ENCODE measurements at regions not wholly inside any gene's neighbourhood (a gene's known extent, or its start where the extent isn't known, plus 50 kb on each side); places are given as distances from the start of the nearest gene placed in this dataset.
A peak's percentile ranks its signal among the peaks of the same experiment; 100 is the strongest.

DNA sequence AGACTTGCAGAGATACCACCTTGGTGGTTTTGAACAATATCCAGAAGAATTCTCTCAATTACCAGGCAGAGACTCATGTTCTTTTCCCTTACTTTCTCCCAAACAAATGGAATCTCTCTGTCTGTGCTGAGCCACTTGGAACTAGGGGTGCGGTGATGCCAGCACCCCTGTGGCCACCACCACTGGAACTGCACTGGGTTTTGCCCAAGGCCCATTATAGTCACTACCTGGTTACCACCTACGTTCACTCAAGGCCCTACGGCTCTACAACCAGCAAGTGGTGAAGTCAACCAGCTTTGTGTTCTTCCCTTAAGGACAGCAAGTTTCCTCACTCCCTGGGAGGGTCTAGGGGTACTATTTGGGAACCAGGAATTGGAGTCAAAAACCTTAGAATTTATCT, 1183.7 kb downstream of the FSTL5 start:
- DNase-seq (ENCODE audit: low read depth, low spot score) = no peak
- in situ Hi-C loops (cut with HindIII; ENCODE audit: low pct_unique_long_range_greater_than_20kb, low sequenced_read_pairs) = no loop called here

DNA sequence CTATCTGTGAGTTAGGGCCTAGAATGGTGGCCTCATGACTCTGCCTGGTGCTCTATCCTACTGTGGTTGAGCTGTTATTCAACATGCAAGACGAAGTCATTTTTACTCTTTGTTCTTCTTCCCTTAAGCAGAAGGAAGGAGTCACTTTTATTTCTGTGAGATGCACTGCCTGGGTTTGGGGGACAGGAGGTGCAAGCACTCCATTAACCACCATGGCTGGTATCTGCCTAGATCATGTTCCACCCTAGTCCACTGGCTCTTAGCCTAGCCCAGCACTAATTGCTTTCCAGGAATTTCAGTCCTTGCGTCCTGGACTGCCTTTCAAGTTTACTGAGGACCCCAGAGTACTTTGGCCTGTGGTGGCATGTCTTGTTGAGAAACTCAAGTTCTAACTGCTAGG, 1182.7 kb downstream of the FSTL5 start:
- in situ Hi-C loops (cut with HindIII; ENCODE audit: low pct_unique_long_range_greater_than_20kb, low sequenced_read_pairs) = no loop called here
- no peak for DNase-seq (ENCODE audit: low read depth, low spot score)

DNA sequence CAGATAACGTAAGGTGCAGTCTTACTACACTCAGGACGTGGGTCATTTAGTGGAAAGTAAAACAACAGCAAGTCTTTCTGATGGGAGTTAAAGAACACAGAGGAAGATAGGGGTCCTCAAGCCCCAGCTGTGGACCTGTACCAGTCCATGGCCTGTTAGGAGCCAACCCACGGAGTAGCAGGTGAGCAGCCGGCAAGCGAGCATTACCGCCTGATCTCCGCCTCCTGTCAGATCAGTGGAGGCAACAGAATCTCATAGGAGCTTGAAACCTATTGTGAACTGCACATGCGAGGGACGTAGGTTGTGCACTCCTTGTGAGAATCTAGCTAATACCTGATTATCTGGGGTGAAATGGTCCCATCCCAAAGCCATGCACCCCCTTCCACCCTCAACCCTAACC, 1180.8 kb downstream of the FSTL5 start:
- in situ Hi-C loops (cut with HindIII; ENCODE audit: low pct_unique_long_range_greater_than_20kb, low sequenced_read_pairs) = no loop called here
- no peak for DNase-seq (ENCODE audit: low read depth, low spot score)

DNA sequence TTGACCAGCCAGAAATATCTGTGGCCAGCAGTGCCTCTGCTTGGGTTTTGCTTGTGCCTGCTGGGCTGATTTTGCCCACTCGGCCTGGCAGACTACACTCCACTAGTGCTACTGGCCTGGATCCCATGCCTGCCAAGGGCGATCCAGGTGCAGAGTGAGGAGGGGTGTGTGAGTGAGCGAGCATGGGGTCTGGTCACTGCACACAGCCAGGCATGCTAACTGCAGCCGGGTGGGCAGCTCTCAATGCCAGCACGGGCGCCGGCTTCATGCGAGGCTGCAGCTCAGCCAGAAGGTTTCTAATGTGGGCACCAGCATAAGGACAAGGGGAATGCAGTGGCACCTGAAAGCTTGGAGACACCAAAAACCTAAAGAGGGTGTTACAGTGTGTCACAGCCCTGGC, 1161.4 kb downstream of the FSTL5 start:
- no peak for DNase-seq (ENCODE audit: low read depth, low spot score)
- in situ Hi-C loops (cut with HindIII; ENCODE audit: low pct_unique_long_range_greater_than_20kb, low sequenced_read_pairs) = no loop called here

DNA sequence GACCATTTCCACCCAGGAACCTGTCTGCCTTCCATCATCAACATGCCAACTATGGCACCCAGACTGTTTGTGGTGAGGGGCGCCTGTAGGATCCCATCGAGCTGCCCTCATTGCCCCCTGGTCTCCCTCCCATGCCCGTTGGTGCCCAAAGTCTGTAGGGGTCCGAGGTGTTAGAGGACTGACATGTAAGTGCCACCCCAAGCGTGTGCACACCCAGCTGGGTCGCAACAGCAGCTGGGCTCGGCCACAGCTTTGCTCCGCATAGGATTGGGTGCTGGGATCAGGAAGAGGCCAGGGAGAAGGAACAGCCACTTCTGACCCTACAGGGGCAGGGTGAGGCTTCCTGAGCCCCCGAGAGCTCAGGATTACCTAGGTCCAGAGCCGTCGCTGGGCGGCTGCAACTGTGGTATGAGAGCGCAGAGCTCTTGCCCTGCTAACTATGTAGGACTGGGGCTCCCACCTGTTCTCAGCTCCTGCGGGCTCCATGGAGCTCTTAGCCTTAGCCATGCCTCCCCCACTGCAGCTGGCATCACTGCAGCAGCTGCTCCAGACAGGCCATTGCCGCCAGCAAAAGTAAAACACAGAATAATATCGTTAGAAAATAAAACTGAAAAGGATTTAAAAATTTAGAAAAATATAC, 1160.3 kb downstream of the FSTL5 start:
- no peak for DNase-seq (ENCODE audit: low read depth, low spot score)

DNA sequence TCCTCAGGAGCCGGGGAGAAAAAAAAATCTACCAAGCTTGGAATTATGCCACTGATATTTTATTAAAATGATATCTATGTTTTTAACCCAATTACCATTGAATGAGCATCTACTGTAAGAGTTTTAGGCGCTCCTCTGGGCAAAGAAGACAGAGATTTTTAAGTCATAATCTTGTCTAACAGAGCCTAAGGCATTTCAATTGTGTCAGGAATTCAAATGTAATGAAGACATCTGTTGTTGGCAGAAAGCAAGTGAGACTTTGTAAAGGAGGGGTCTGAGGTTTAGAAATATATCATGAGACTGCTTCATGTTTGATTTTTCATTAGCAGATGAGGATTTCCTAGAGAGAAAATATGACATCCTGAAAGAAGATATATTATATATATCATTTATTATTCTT, 1158.1 kb downstream of the FSTL5 start:
- in situ Hi-C loops (cut with HindIII; ENCODE audit: low pct_unique_long_range_greater_than_20kb, low sequenced_read_pairs) = no loop called here
- DNase-seq (ENCODE audit: low read depth, low spot score) = peak; percentile 2

More for the DNA sequence above, 1160.3 kb downstream of the FSTL5 start:
- in situ Hi-C loops (cut with HindIII; ENCODE audit: low pct_unique_long_range_greater_than_20kb, low sequenced_read_pairs) = no loop called here

DNA sequence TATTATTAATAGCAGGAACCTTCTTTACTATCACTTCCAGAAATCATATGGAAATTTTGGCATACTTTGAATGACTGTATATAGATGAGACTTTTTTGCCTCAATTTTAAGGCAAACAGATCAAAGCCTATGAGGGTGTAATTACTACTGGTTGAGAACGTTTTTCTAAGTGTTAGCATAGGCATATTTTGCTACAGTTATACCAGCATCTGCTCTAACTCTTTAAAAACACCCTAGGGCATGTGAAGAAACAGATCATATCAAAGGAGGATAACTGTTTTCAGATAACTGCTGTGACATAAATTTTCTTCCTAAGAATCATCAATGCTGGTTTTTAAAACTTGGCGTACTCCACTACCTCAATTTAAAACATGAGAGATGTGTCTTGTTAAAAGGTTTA, 1155.3 kb downstream of the FSTL5 start:
- no peak for DNase-seq (ENCODE audit: low read depth, low spot score)

DNA sequence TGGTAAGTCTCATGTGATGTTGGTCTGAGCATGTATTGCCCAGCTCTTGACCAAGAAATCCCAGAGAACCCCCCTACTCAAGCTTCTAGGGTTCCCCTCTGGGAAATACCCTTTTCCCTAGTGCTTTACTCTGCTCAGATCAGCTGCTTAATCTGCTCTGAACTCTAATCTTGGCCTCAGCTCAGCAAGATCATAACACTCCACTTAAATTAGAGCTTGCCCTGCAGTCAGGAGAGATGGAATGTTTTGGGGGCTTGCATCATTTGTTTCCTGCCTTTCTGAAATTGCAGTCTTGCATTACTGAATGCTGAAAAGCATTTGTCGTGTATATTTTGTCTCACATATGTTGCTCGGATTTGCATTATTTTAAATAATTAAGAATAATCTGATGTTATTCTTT, 1153.6 kb downstream of the FSTL5 start:
- in situ Hi-C loops (cut with HindIII; ENCODE audit: low pct_unique_long_range_greater_than_20kb, low sequenced_read_pairs) = no loop called here
- no peak for DNase-seq (ENCODE audit: low read depth, low spot score)

More for the DNA sequence above, 1155.3 kb downstream of the FSTL5 start:
- in situ Hi-C loops (cut with HindIII; ENCODE audit: low pct_unique_long_range_greater_than_20kb, low sequenced_read_pairs) = no loop called here

Data from SK-MEL-5 (cell line).